Midbrain (tissue), 1 donor: ENCODE measurements at regions not wholly inside any gene's neighbourhood (a gene's known extent, or its start where the extent isn't known, plus 50 kb on each side); places are given as distances from the start of the nearest gene placed in this dataset.

Experiments used
- DNase-seq: peaks from one replicate; lab custom pipeline; 2025; lab: John Stamatoyannopoulos, UW

DNA sequence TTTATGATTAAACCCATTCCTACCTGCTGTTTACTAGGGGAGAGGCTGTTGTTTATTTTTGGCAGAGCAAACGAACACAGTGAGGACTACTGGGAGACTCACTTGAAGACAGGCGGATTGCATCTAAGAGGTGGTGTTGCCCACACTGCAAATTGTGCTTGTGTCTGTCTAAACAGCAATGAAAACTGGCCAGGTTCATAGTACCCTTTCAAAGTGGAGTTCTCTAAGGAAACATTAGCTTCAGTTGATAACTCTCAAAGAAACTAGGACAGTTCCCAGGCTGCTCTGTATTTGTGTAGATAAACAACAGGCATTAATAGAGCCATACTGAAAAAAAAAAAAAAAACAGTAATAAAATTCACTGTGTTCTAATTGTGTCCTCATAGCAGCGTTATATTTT is 466.0 kb upstream of the RGS6 start:
- DNase-seq: peak; percentile 17

DNA sequence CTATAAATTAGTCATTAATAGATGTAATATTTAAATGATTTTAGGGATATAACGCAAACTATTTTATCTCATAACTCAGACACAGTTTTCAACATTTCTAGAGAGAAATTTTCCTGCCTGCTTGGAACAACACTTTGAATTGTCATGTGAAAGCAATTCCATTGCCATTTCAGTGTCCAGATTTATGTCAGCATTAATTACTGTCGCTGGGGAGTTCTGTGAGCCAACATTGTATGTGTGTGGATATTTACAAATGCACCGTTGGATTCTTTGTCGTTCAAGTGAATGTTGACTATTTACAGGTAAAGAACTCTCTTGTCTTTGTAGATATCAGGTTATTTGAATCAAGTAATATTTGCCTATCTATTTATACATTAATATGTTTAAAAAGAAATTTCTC is 465.3 kb upstream of the RGS6 start:
- peak; percentile 48 for DNase-seq

DNA sequence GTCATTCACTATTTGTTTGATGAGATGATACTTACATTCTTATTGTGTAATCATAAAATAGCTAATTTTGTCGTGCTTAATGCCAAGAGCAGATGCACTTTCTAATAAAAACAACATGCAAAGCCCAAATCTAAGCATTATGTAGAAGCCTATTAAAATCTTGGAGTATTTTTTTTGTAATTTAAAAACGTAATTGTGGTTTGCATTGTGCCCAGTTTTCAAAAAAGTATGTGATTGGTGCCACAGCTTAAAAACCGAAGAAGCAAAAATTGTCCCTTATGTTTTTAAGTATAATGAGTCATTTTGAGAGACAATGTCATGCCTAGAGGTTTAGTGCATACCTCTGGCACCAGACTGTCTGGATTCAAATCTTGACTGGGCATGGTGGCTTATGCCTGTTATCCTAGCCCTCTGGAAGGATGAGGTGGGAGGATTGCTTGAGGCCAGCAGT is 464.8 kb upstream of the RGS6 start:
- no peak for DNase-seq

DNA sequence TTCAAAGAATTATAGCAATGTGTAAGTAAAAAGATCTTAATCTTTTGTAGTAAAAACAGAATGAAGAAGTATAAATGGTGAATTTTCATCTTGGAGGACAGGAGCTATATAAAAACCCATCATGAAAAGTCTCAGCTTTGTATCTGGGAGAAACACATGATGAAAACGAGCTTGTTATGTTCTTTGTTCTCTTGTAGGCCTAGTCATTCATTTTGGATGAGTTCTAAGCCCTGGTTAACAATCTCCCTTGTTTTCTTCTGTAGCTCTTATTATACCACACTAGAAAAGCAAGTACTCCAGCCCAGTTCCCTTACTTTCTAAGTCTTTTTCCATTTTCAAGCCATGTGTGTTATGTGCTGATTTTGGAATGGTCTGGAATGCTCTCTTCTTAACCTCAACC is 463.5 kb upstream of the RGS6 start:
- peak; percentile 22 for DNase-seq

DNA sequence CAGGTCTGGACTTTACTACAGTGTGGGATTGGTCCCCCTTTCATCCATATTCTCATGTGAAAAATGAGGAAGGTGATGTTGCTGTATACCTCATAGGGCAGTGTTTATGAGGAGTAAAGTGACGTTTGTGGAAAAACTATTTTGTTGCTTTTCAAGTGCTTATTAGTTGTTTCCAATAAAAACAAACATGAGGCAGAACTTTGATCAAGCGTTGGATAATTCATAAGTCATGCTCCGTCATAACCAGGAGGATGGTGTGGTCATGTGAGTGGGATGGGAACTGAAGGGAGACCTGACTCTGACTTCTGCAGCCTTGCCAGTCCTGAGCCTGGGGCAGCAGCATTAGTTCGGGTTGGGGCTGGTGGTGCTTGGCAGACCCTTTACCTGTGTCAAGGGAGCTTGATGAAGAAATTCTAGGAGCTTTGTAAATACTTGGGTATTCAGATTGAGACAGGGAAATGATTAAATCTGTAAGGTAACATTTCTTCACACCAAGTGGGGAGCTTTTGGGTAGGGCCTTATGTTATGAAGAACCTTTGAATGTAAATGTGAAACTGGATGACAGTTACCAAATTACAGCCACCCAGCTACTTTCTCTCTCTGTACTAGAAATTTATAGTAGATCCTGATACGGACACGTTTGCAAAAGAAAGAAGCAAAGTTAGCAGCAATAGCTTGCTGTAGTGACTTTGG is 462.4 kb upstream of the RGS6 start:
- no peak for DNase-seq

DNA sequence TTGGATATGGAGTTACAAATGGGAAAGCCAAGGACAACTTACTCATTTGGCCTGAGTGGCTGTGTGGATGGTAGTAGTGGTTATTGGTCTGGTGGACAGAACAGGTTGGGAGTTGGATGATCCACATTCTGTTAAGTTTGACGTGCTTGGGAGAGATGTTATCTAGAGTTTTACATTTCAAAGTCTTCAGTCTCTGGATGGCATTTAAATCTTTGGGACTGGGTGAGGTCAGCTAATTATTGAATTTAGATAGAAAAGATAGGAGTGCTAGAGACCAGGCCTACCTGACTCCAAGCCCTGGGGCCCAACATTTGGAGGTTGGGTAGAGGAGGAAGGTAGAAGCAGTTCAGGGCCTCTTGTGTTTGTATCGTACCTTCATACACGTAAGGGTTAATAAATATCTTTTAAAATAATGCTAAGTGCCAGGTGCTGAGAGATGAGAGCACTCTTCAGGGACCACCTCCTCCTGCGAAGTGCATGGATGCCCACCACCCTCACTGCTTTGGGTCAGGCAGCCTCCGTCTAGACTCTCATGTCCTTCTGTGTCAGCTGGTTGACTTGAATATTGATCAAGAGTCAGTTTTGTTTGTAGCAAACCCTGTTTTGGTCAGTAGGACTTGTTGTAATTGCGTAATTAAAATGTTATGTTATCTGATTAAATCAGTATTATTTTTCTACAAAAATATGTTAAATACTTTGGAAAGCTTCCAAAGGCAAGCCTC is 460.4 kb upstream of the RGS6 start:
- DNase-seq: no peak

DNA sequence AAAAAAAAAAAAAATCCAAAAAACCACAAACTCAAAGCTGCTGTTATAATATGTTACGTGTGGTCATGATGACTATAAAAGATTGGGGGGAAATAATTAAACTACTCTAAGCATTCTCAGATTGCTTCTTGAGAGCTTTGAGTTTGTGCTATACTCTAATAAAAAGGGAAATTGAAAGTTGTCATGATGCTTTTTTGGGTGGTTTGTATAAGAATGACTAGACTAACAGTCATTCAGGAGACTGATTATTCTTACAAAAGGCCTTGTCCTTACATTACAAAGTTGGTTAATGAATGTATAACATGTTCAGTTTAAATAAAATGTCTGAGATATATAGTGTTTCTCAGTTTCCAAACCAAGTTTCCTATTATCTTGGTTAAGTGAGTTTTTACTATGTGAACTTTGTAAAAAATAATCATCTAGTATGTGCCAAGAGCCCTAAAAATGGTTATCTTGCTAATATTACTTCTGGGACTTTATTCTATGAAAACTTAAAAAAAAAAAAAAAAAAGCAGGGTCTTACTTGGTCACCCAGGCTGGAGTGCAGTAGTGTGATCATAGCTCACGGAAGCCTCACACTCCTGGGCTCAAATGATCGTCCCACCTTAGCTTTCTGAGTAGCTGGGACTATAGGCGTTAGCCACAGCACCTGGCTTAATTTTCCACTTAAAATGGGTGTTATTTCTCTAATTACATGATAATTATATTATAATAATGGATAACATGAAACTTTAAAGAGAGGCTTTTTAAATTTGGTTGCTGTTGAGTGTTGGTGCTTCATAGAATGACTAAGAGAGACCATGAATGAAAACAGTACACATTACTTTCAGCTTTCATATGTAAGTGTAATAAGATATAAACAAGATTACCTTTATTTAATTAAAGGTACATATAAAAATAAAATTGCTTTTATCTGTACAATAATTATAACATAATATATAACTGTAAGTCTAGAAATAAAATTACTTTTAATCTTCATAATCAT is 459.6 kb upstream of the RGS6 start:
- DNase-seq: no peak

DNA sequence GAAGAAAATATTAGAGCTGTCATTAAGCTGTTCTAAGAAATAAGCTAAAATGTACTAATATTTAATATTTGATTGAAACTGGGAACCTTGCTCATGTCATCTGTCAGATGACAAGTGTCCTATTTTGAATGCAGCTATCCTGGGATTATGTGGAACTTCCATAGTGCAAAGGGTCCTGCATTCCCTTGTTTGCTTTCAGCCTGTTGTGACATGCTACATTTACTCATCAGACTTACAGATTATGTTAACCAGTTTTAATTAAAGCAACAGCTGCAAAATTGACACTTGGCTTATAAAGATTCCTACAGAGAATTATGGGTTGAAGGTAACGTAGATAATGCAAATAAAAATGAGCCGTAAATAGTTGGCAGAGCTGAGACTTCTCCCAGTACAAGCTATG is 458.4 kb upstream of the RGS6 start:
- no peak for DNase-seq

DNA sequence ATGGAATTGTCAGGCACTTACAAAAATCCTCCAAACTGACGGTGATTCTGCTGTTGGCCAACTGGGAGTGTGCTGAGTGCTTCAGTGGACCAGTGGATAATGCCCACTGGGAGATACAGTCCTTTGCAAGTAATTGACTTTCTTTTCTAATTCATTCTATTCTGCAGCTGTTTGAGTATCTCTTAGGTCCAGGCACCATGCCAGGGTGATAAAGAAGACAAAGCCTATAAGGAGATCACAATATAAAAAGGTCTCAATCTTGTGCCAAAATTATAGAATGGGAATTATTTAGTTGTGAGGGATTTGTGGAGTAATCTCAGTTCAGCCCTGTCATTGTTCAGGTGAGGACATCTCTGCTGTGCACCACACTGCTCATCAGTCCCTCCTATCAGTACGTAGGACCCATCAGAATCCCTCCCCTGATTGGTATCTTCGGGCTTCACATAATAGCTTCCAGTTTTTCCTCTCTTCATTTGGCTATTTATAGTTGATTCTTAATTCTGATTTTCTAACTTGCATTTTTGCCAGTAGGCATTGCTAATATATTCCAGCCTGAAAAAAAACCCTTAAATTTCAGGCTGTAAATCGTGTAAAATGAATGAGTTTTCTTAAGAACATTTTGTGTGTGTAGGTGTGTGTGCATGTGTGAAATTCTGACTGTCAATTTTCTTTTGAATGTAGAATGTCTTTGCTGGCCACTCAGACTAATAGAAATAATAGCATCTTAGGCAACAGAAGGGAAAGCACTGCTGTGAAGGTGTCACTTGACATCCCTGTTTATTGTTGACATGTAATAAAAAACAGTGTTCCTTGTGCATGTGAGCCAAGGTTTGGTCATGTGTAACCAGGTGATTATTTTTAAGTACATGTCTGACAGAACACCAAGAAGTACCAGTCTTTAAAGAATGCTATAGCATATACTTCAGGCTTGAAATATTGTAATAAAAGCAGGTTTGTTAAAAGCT is 457.6 kb upstream of the RGS6 start:
- no peak for DNase-seq

DNA sequence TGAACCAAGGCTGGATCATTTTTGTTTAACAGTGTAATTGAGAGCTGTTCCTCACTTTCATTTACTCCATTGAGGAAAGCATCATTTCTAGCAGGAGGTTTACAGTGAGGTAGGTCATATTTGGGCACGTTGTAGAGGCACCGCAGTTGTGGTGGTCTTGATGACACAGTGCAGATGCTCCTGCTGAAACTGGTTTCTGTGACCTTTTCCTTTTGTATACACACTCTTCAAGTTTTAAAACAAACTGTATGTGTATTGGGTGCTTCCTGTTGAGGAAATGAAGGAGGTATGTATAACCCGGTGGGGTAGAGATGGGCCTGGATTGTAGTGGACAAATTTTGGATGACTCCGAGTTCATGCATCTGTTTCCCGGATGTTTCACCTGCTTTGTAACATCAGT is 456.3 kb upstream of the RGS6 start:
- no peak for DNase-seq

DNA sequence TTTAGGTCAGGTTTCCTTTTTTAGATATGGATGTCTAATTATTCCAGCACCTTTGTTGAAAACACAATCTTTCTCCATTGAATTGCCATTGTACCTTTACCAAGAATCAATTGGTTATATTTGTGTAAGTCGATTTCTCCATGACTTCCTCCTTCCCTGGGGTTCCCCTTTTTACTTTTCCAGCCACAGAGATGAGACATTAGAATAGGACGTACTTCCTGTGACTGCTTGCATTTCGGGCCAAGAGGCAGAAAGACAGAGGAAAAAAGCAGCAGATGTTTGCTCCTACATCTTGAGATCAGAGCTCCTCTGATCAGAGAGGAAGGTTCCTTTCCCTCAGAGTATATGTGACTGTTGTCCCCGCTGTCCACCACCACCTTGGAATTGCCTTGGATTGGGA is 453.7 kb upstream of the RGS6 start:
- peak; percentile 23 for DNase-seq

DNA sequence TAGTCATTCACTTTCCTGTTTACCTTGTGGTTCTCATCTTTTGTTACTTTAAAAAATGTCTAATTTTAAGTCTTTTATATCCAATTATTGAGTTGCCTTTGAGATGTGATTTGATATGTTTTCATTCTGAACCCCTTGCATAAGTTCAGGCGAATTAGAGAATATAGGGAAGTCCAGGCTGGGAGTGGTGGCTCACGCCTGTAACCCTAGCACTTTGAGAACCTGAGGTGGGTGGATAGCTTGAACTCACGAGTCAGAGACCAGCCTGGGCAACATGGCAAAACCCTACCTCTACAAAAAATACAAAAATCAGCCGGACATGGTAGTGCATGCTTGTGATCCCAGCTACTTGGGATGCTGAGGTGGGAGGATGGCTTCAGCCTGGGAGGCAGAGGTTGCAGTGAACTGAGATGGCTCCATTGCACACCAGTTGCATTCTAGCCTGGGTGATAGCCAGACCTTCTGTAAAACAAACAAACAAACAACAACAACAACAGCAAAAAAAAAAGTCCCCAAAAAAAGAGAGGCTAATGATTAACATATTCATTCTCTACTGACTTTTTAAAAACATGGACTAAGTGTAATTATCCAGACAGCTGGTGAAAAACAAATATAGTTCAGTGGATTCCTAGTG is 451.1 kb upstream of the RGS6 start:
- DNase-seq: no peak

DNA sequence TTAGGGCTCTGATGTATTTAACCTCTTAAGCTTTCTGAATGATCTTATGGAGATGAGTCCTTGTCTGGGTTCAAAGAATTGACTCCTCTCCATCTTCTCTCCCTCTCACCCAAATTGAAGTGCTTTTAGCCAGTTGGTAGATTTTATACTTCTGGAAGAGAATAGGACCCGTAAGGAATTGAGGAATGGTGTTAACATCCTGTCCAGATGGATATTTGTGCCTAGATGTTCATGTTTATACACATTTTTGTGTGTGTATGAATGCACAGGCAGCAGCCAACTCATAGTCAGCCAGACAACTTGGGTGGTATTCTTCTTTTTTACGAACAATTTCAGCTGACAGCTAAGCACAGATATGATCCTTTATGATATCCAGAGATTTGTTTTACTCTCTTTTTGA is 449.6 kb upstream of the RGS6 start:
- no peak for DNase-seq

DNA sequence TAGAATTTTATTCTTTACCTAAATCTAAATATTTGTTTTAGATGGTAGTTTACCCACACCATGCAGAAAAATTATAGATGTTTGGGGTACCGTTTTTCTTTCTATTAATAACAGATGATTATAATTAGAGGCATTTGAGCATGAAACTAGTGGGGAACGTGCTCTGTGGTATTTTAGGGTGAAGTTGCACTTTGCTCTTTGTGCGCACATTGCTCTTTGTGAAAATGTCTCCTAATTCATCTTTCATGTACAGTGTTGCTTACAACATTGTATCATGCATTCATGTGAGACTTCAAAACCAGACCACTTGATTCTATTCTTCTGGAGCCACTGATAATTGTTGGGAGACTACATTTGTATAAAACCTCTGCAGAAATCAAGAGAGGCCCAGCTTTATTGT is 449.1 kb upstream of the RGS6 start:
- no peak for DNase-seq

DNA sequence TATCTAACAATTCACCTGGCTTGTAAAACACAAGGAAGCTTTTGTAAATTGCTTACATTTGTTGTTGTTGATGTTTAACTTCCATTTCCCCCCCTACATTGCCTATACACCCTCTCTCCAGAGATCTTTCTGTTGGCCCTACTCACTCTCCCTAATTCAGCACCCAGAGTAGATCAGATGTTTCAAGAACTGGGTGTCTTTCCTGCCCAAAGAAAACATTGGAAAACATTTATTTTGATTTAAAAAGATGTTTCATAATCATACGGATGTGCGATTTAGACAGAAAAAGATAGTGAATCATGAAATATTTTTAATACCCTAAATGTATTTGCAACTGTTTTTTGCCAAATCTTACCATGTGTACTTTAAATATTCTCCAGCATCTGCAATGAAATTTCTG is 446.4 kb upstream of the RGS6 start:
- DNase-seq: no peak

DNA sequence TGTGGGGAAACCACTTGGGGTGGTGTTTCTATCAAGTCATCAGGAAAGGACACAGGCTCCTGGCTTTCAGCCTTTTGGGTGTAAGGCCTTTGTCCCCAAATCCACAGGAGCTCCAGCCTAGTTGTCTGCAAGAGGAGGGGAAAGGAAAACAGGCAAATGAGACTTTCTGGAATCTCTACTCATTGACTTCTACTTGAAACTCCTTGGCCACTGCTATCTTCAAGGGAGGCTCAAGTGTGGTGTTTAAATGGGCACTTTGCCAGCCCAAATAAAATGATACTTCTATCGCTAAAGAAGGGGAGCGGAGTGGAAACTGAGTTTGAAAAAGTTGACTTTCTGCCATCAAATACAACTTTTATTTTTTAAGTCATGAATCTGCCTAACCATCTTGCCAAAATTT is 445.9 kb upstream of the RGS6 start:
- no peak for DNase-seq

DNA sequence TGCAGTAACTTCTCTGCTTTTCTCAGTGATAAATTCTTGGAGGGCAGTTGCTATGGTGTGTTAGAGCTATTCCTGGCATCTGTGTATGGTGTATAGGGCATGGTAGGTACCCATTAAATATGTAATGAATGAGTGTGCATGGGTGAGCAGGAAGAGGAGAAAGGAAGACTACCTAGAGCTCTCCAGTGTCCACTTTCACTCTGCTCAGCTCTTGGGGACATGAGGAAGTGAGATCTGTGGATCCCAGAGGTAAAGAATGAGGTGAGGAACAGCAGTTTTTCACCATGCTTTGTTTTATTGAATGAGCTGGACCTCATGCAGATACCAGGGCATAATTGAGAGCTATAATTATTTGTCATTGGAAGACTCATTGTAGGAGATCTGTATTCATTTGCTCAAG is 444.8 kb upstream of the RGS6 start:
- DNase-seq: no peak

DNA sequence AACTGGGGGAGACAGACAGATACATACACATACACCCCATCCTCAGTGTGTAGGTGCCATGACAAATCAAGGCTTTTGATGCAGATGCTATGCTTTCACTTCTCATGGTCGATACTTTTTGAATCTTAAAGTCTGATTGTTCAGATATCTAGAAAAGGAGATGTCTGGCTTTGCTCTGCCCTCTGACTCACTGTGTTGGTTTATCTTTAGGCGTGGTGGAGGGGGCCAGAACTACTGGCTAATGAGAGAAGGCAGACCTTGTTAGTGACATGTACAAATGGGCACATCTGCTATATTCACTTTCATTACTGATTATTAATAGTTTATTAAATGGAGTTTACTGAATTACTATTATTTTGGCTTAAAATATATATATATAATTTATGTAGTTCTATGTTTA is 444.3 kb upstream of the RGS6 start:
- DNase-seq: no peak

DNA sequence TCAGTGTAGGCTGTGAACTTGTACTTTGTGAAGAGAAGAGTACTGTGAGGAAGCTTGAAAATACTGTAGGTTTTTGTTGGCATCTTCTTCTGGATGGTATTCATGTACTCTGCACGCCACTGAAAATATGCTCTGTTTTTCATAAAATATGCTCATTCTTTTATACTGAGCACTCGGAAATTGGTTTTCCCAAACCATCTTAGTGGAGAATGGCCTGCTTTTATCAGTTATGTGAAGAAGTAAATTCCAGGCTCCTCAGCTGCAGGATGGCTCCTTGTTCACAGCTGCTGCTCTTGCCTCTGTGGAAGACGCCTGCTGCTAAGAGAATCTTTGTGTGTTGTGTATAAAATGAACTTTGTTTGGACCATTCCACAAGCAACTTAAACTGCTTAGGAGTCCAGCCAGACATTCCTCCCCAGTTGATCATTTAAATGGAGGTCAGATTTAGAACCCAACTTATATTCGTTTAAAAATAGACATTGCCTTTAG is 443.5 kb upstream of the RGS6 start:
- DNase-seq: no peak

DNA sequence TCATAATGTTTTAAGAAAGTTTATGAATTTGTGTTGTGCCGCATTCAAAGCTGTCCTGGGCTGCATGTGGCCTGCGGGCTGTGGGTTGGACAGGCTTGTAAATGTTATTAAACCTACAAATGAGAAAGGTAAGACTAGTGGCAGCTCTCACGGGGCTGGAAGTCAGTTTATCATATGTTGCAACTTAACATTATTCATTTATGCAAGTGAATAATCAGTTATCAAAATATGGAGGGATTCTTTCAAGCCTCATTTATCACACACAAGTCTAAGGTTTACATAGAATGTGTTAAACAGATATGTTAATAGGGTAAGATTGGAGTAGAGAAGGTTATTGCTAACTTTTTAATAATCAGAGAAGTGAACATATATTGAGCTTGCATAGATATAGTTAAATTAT is 442.5 kb upstream of the RGS6 start:
- no peak for DNase-seq

DNA sequence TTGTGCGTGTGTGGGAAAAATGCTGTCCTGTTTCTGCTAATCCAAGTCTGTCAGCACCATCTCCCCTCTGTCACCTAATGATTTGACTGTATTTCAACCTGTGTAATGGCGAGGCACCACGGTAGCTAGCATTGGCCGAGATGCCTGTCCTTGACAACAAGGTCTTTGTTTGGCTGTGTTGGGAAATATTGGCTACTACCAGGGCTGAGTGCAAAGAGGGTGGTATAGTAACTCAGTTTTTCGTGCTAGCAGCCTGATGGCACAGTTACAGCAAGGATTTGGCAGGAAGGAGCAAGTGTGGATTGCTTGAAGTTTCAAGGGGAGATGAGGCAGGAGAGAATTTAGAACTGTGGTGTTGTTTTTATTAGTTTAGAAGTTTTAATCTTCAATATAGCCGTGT is 440.3 kb upstream of the RGS6 start:
- peak; percentile 16 for DNase-seq
